VCaP (cell line): ENCODE measurements at regions not wholly inside any gene's neighbourhood (a gene's known extent, or its start where the extent isn't known, plus 50 kb on each side); places are given as distances from the start of the nearest gene placed in this dataset.

Source experiments
- H3K27ac ChIP-seq: fragments of 450-650 bp; 2 replicates; pipeline ENCODE4 v1.5.1; 2017
- CTCF ChIP-seq: fragments of 450-650 bp; conservative IDR thresholded peaks from 2 replicates; pipeline ENCODE4 v1.5.1; 2017; ENCODE audit warnings: mild to moderate bottlenecking, moderate library complexity

DNA sequence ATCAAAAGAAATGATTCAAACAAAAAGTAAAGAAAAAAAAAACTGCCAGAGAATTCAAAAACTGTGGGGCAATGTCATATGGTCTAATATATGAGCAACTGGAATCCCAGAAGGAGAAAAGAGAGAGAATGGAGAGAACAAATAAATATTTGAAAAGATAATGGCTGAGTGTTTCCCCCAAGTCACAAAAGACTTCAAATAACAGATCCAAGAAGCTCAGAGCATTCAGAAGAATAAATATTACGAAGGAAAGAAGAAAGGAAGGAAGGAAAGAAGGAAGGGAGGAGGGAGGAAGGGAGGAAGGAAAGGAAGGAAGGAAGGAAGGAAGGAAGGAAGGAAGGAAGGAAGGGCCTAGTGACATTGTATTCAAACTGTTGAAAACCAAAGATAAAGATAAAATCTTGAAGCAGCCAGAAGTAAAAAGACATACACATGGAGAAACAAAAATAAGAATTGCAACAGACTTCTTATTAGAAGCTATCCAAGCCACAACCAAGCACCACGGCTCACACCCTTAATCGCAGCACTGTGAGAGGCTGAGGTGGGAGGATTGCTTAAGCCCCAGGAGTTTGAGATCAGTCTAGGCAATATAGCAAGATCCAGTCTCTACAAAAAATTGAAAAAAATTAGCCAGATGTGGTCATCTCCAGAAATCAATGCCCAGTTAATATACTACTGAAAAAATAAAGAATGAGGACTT lies 118.9 kb upstream of the IGSF10 start:
- no peak for TF ChIP-seq CTCF
- no peak overlapping the region for H3K27ac ChIP-seq

DNA sequence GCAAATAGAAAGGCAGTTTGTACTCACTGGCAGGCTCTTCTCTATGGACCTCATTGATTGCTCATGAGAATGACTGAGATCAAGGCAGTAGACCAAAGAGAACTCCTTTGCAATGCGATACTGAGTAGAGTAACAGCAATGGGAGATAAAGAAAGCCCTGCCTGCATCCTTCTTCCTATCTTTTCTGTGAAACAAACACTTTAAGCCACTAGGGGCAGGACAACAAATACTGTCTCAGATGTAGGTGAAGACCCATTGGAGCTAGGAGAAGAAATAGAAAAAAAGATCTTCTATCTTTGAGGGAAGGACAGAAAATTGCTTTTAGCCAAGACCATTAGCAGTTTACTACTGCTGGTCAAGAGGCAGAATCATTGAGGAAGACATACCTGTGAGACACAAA lies 117.6 kb upstream of the IGSF10 start:
- no peak overlapping the region for H3K27ac ChIP-seq
- TF ChIP-seq CTCF = no peak

DNA sequence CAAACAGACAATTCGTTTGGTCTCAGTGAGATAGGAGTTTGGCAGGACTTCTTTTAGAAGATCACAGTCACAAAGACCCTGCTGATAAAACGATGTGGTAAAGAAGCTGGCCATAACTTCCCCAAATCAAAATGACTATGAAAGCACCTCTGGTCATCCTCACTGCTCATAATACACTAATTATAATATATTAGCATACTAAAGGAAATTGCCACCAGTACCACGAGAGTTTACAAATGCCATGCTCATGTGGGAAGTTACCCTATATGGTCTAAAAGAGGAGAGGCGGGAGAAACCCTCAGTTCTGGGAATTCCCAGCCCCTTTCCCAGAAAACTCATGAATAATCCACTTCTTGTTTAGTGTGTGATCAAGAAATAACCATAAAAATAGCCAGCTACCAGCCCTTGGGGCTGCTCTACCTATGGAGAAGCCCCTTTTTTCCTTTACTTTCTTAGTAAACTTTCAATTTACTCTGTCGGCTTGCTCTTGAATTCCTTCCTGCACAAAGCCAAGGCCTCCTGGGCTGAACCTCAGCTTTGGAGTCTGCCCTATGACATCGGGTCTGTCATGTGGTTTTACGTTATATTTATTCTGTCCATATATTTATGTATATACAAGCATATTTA lies 115.8 kb upstream of the IGSF10 start:
- no peak for TF ChIP-seq CTCF
- H3K27ac ChIP-seq = no peak overlapping the region

DNA sequence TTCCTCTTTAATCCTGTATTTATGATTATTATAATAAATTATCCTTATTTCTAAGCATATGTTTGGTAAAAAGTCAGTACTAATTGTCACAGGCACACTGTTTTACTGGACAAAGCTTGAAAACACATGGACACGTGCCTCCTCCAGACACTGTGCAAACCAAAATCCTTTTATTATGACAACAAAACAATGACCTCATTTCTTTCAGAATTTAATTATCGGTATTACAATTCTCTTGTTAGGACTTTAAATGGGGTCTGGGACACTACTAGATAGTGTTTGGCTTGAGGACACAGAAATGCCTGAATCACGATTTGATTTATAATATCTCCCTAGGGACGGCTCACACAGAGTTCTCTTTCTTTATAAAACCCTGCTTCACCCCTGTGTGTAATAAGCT lies 107.3 kb upstream of the IGSF10 start:
- no peak overlapping the region for H3K27ac ChIP-seq
- TF ChIP-seq CTCF = no peak

- H3K27ac ChIP-seq = no peak overlapping the region
- TF ChIP-seq CTCF = no peak
Observed at GRCh38 chr3:151567477-151567876, 106.6 kb upstream of the IGSF10 start.

DNA sequence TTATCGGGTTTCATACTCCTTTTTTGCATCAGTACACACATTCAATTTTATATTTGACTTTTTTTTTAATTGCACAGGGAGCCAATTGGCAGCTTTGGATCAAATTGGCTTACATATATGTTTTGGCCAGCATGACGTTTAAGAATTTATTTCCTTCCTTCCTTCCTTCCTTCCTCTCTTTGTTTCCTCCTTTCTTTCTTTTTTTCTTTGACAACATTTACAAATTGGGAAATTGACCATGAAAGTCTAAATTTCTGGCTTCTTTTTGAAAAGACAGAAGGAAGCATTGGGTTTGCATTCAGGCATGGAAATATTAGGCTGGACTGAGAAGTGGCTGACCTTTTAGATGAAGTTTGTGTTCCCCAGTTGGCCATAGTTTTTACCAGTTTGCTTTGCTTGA lies 103.4 kb upstream of the IGSF10 start:
- no peak for TF ChIP-seq CTCF
- H3K27ac ChIP-seq = no peak overlapping the region

GRCh38 chr3:151563305-151563704 lies 102.4 kb upstream of the IGSF10 start:
- no peak for TF ChIP-seq CTCF
- H3K27ac ChIP-seq = no peak overlapping the region
